ENCODE measurements at regions not wholly inside any gene's neighbourhood (a gene's known extent, or its start where the extent isn't known, plus 50 kb on each side); places are given as distances from the start of the nearest gene placed in this dataset.

DNA sequence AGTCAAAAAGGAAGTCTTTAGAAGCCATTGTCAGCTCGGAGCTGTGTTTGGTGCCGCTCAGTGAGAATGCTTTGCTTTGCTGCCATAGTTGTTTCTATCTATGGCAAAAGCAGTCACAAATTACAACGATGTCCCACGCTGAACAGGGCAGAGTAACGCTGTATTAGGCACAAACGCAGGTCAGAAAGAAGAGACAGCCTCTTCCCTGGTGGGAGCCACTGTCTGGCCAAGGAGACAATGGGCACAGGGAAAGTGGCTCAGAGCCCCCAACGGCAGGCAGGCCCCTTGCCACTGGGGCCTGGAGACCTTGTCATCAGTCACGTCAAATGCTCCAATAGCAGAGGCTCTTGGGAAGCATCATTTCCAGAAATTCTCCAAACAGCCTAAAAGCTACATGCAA is 244.2 kb downstream of the TEX29 start:
- TF ChIP-seq, protein P1, sequence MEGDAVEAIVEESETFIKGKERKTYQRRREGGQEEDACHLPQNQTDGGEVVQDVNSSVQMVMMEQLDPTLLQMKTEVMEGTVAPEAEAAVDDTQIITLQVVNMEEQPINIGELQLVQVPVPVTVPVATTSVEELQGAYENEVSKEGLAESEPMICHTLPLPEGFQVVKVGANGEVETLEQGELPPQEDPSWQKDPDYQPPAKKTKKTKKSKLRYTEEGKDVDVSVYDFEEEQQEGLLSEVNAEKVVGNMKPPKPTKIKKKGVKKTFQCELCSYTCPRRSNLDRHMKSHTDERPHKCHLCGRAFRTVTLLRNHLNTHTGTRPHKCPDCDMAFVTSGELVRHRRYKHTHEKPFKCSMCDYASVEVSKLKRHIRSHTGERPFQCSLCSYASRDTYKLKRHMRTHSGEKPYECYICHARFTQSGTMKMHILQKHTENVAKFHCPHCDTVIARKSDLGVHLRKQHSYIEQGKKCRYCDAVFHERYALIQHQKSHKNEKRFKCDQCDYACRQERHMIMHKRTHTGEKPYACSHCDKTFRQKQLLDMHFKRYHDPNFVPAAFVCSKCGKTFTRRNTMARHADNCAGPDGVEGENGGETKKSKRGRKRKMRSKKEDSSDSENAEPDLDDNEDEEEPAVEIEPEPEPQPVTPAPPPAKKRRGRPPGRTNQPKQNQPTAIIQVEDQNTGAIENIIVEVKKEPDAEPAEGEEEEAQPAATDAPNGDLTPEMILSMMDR (IDR thresholded peaks at IDR 0.05 in 4 of 5, conservative IDR thresholded peaks at IDR 0.05 in 1 of 5): no peak
- no peak for TF ChIP-seq POLR2A (IDR thresholded peaks at IDR 0.05)
